K562 (cell line): ENCODE measurements at regions not wholly inside any gene's neighbourhood (a gene's known extent, or its start where the extent isn't known, plus 50 kb on each side); places are given as distances from the start of the nearest gene placed in this dataset.

ENCODE experiments used
- POLR2AphosphoS5 ChIP-seq: IDR thresholded peaks from 2 replicates; pipeline ENCODE4 v1.6.1; 2011; ENCODE audit warnings: mild to moderate bottlenecking, low read depth, low read length, moderate library complexity; ENCODE audit not compliant: control insufficient read depth, insufficient read depth
- RAD51 ChIP-seq: fragments of 450-650 bp; IDR thresholded peaks from 2 replicates; pipeline ENCODE4 v1.7.1; 2016; ENCODE audit warnings: low read depth, mild to moderate bottlenecking, borderline replicate concordance
- ZNF830 ChIP-seq: fragments of 250-450 bp; sonication (Bioruptor Pico); IDR thresholded peaks from 2 replicates; pipeline ENCODE4 v1.5.0; 2021; ENCODE audit warnings: mild to moderate bottlenecking
- TF ChIP-seq, protein P1 (sequence below), 2 experiments: IDR thresholded peaks in 1 of 2; conservative IDR thresholded peaks in 1 of 2; 2 replicates each; pipeline ENCODE4 v1.6.1; 2016; ENCODE audit warnings: low read depth in 2 of 2, mild to moderate bottlenecking in 1 of 2, missing compliant biosample characterization in 1 of 2, missing genetic modification characterization in 1 of 2, moderate library complexity in 1 of 2

DNA sequence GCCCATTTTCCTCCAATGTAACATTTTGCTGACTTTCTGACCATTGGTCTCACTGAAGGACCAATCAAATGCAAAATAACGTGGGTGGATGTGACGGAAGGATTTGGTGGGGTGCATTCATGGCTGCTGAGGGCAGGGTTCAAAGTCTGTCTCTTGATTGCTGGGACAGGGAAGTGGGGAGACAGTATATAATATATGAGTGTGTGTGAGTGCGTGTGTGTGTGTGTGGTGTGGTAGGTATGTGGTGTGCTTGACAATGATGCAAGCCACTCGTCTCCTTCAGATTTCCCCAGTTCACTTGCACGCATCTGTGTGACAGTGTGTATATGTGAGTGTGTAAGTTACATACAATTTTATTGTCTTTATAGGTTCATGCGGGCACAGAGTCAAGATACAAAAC, 477.3 kb downstream of the DIRAS2 start:
- TF ChIP-seq POLR2AphosphoS5 (no peak), RAD51 (no peak), ZNF830 (CRISPR knock-in tag) (no peak)
- TF ChIP-seq, protein P1, sequence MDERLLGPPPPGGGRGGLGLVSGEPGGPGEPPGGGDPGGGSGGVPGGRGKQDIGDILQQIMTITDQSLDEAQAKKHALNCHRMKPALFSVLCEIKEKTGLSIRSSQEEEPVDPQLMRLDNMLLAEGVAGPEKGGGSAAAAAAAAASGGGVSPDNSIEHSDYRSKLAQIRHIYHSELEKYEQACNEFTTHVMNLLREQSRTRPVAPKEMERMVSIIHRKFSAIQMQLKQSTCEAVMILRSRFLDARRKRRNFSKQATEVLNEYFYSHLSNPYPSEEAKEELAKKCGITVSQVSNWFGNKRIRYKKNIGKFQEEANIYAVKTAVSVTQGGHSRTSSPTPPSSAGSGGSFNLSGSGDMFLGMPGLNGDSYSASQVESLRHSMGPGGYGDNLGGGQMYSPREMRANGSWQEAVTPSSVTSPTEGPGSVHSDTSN (CRISPR knock-in tag; IDR thresholded peaks at IDR 0.05; ENCODE audit: low read depth) = no peak
- TF ChIP-seq, protein P1 (tag; conservative IDR thresholded peaks at IDR 0.05; ENCODE audit: low read depth) = no peak
